Ascending aorta (tissue), 2 donors: ENCODE measurements at regions not wholly inside any gene's neighbourhood (a gene's known extent, or its start where the extent isn't known, plus 50 kb on each side); places are given as distances from the start of the nearest gene placed in this dataset.

ENCODE experiments used
- DNase-seq, 2 donors: peaks; one replicate each; pipeline ENCODE4 v3.0.0-alpha.2; 2019; ENCODE audit warnings: low spot score in 2 of 2
- H3K27ac ChIP-seq, 2 donors: fragments of 200-600 bp; sonication (generic); one replicate each; pipeline ENCODE4 v1.5.1; 2016 to 2017; ENCODE audit warnings: mild to moderate bottlenecking in 1 of 2
- H3K27me3 ChIP-seq: fragments of 200-600 bp; sonication (generic); one replicate; pipeline ENCODE4 v1.5.1; 2017
- H3K36me3 ChIP-seq, 2 donors: fragments of 200-600 bp; sonication (generic); one replicate each; pipeline ENCODE4 v1.5.1; 2016
- H3K4me1 ChIP-seq, 2 donors: fragments of 200-600 bp; sonication (generic); one replicate each; pipeline ENCODE4 v1.5.1; 2016 to 2017; ENCODE audit warnings: mild to moderate bottlenecking in 1 of 2
- H3K4me3 ChIP-seq, 2 donors: fragments of 200-600 bp; sonication (generic); one replicate each; pipeline ENCODE4 v1.5.1; 2016 to 2017; ENCODE audit warnings: mild to moderate bottlenecking in 1 of 2
- H3K9me3 ChIP-seq, 2 donors: fragments of 200-600 bp; sonication (generic); one replicate each; pipeline ENCODE4 v1.5.1; 2016
- CTCF ChIP-seq, 3 experiments: fragments of 200-600 bp in 2 of 3; fragments of 450-650 bp in 1 of 3; sonication (generic) in 2 of 3; IDR thresholded peaks; one replicate each; pipeline ENCODE4 v1.5.1; 2016 to 2019; ENCODE audit warnings: antibody characterized with exemption in 3 of 3, mild to moderate bottlenecking in 1 of 3, moderate library complexity in 1 of 3
- intact Hi-C: fragments of 100-400 bp; cut with DNase I; formaldehyde crosslinking; loops from one replicate; pipeline ENCODE4 v1.15.1; 2023

GRCh38 chr13:40064154-40065097 lies 409.0 kb downstream of the COG6 start:
- no peaks in the 10 kb centered on the region for H3K27me3 ChIP-seq
- no peaks in the 10 kb centered on the region for H3K36me3 ChIP-seq
- DNase-seq, result peak in 1 of 2 donors; percentile 82
- H3K27ac ChIP-seq, result peak overlapping the region; percentile 2 to 24
- intact Hi-C loops, result loop anchor here (5.0 to 10.0 kb wide), 5 partner anchors 68 to 710 kb away; partner anchors contain the start of genes FOXO1 and MRPS31
- no peak overlapping the region for H3K4me3 ChIP-seq
- no peak for TF ChIP-seq CTCF (IDR thresholded peaks at IDR 0.05)
- no peaks in the 10 kb centered on the region for H3K9me3 ChIP-seq
- peaks cover under 1 to 14% of the 10 kb centered on the region in 2 donors for H3K4me1 ChIP-seq

GRCh38 chr13:40069173-40070044 lies 413.9 kb downstream of the COG6 start:
- Histone ChIP-seq H3K4me1 (peaks cover under 1 to 3% of the 10 kb centered on the region in 2 donors), H3K27ac (no peak overlapping the region), H3K4me3 (peak overlapping the region; percentile 37 to 41), H3K27me3 (no peaks in the 10 kb centered on the region), H3K9me3 (no peaks in the 10 kb centered on the region), H3K36me3 (no peaks in the 10 kb centered on the region)
- TF ChIP-seq CTCF (IDR thresholded peaks at IDR 0.05), result peak; percentile 83 to 93 (median 89)
- peak in 1 of 2 donors; percentile 85 for DNase-seq
- intact Hi-C loops, result loop anchor here (1.0 to 10.0 kb wide), 4 partner anchors 148 to 705 kb away; partner anchors contain the start of gene MRPS31

GRCh38 chr13:40070357-40070756 lies 414.9 kb downstream of the COG6 start:
- H3K9me3 ChIP-seq, result no peaks in the 10 kb centered on the region
- H3K4me3 ChIP-seq, result no peak overlapping the region
- no peak overlapping the region for H3K27ac ChIP-seq
- H3K4me1 ChIP-seq, result peaks cover 0 to 3% of the 10 kb centered on the region in 2 donors
- no peaks in the 10 kb centered on the region for H3K36me3 ChIP-seq
- no peak for TF ChIP-seq CTCF (IDR thresholded peaks at IDR 0.05)
- intact Hi-C loops, result no loop called here
- H3K27me3 ChIP-seq, result no peaks in the 10 kb centered on the region
- DNase-seq, result no peak

- intact Hi-C loops, result no loop called here
These were observed 417.2 kb downstream of the COG6 start for GRCh38 chr13:40072663-40073120.

More at GRCh38 chr13:40072663-40073120, 417.2 kb downstream of the COG6 start:
- H3K27ac ChIP-seq, result no peak overlapping the region
- no peak overlapping the region for H3K4me3 ChIP-seq
- no peaks in the 10 kb centered on the region for H3K9me3 ChIP-seq
- TF ChIP-seq CTCF (IDR thresholded peaks at IDR 0.05), result no peak
- no peaks in the 10 kb centered on the region for H3K27me3 ChIP-seq
- no peak for DNase-seq
- peaks cover 0 to 3% of the 10 kb centered on the region in 2 donors for H3K4me1 ChIP-seq
- H3K36me3 ChIP-seq, result no peaks in the 10 kb centered on the region
